ENCODE measurements at regions not wholly inside any gene's neighbourhood (a gene's known extent, or its start where the extent isn't known, plus 50 kb on each side); places are given as distances from the start of the nearest gene placed in this dataset.

GRCh38 chr2:133789743-133790142 is 221.5 kb upstream of the NCKAP5 start:
- no peaks in the 10 kb centered on the region for H3K36me3 ChIP-seq (ENCODE audit: control insufficient read depth, insufficient read depth, low read length)
- no peaks in the 10 kb centered on the region for H3K27me3 ChIP-seq (replicated peaks; ENCODE audit: control insufficient read depth, insufficient read depth, low read length)
- DNase-seq (ENCODE audit: extremely low read depth, insufficient read length) = no peak
- TF ChIP-seq CTCF (IDR thresholded peaks at IDR 0.05; ENCODE audit: insufficient read depth, low read length, poor library complexity, severe bottlenecking) = no peak
- no peak overlapping the region for H3K4me3 ChIP-seq (replicated peaks; ENCODE audit: low read depth, low read length)

DNA sequence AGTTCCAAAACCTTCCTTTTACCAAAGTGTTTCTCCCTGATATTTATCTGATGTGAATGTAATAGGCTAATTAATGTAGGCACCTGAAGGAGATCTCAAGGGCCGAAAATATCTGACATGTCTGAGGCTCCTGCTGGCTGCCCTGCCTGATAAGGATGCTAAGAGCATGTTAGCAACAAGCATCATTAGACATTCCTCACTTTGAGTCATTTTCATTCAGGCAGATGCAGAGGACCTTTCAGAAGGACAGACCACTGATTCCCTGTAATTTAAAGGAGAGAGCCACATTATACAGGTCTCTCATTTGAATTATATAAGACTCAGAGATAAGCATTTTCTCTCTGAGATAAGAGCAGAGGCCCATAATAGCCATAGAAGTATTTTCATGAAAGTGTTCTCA is 222.4 kb upstream of the NCKAP5 start:
- TF ChIP-seq CTCF (IDR thresholded peaks at IDR 0.05; ENCODE audit: insufficient read depth, low read length, poor library complexity, severe bottlenecking) = no peak
- Histone ChIP-seq H3K36me3 (ENCODE audit: control insufficient read depth, insufficient read depth, low read length) (no peaks in the 10 kb centered on the region), H3K27me3 (replicated peaks; ENCODE audit: control insufficient read depth, insufficient read depth, low read length) (no peaks in the 10 kb centered on the region), H3K4me3 (replicated peaks; ENCODE audit: low read depth, low read length) (no peak overlapping the region)
- no peak for DNase-seq (ENCODE audit: extremely low read depth, insufficient read length)

- H3K4me3 ChIP-seq (replicated peaks; ENCODE audit: low read depth, low read length) = no peak overlapping the region
- DNase-seq (ENCODE audit: extremely low read depth, insufficient read length) = no peak
- no peaks in the 10 kb centered on the region for H3K27me3 ChIP-seq (replicated peaks; ENCODE audit: control insufficient read depth, insufficient read depth, low read length)
- H3K36me3 ChIP-seq (ENCODE audit: control insufficient read depth, insufficient read depth, low read length) = no peaks in the 10 kb centered on the region
- TF ChIP-seq CTCF (IDR thresholded peaks at IDR 0.05; ENCODE audit: insufficient read depth, low read length, poor library complexity, severe bottlenecking) = no peak
These were observed 222.9 kb upstream of the NCKAP5 start for GRCh38 chr2:133791191-133791590.

DNA sequence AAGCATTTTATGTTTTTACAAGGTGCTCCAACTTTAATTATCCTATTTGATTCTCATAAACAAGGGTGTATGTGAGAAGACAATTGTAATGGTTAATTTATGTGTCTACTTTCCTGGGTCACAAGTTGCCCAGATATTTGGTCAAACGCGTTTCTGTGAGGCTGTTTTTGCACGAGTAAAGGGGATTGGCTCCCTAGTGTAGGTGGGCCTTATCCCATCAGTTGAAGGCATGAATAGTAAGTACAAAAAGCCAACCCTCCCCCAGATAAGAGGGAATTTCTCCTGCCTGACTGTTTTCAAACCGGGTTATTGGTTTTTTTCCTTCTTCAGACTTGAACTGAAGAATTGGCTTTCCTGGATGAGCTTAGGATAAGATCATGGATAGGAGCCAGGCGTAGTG is 224.0 kb upstream of the NCKAP5 start:
- TF ChIP-seq CTCF (IDR thresholded peaks at IDR 0.05; ENCODE audit: insufficient read depth, low read length, poor library complexity, severe bottlenecking) = no peak

GRCh38 chr2:133794114-133794513 is 225.9 kb upstream of the NCKAP5 start:
- H3K27me3 ChIP-seq (replicated peaks; ENCODE audit: control insufficient read depth, insufficient read depth, low read length) = no peaks in the 10 kb centered on the region
- no peak overlapping the region for H3K4me3 ChIP-seq (replicated peaks; ENCODE audit: low read depth, low read length)
- TF ChIP-seq CTCF (IDR thresholded peaks at IDR 0.05; ENCODE audit: insufficient read depth, low read length, poor library complexity, severe bottlenecking) = no peak
- DNase-seq (ENCODE audit: extremely low read depth, insufficient read length) = no peak
- no peaks in the 10 kb centered on the region for H3K36me3 ChIP-seq (ENCODE audit: control insufficient read depth, insufficient read depth, low read length)

More for the DNA sequence above, 224.0 kb upstream of the NCKAP5 start:
- no peak overlapping the region for H3K4me3 ChIP-seq (replicated peaks; ENCODE audit: low read depth, low read length)
- H3K27me3 ChIP-seq (replicated peaks; ENCODE audit: control insufficient read depth, insufficient read depth, low read length) = no peaks in the 10 kb centered on the region
- no peak for DNase-seq (ENCODE audit: extremely low read depth, insufficient read length)
- H3K36me3 ChIP-seq (ENCODE audit: control insufficient read depth, insufficient read depth, low read length) = no peaks in the 10 kb centered on the region

DNA sequence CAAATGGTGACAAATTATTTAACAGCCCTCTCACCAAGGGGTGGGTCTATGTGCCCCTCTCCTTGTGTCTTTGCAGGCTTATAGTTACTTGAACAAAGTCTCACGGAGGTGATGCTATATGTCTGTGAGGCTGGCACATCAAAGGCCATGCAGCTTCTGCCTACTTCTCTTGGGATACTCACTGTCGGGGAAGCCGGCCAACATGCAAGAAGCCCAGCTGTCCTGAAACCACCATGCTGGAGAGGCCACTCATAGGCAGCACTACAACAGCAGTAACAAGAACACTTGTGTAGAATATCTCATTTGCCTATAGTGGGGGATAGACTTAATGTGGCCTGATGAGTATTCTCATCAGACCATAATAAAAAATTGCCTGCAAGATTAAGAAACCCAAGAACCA is 233.7 kb upstream of the NCKAP5 start:
- DNase-seq (ENCODE audit: extremely low read depth, insufficient read length) = no peak
- no peaks in the 10 kb centered on the region; the same call in 1 of the 2 replicates for H3K27me3 ChIP-seq (replicated peaks; ENCODE audit: control insufficient read depth, insufficient read depth, low read length)
- TF ChIP-seq CTCF (IDR thresholded peaks at IDR 0.05; ENCODE audit: insufficient read depth, low read length, poor library complexity, severe bottlenecking) = no peak
- no peaks in the 10 kb centered on the region for H3K36me3 ChIP-seq (ENCODE audit: control insufficient read depth, insufficient read depth, low read length)
- no peak overlapping the region for H3K4me3 ChIP-seq (replicated peaks; ENCODE audit: low read depth, low read length)
